Thoracic aorta (tissue), 2 donors: ENCODE measurements at regions not wholly inside any gene's neighbourhood (a gene's known extent, or its start where the extent isn't known, plus 50 kb on each side); places are given as distances from the start of the nearest gene placed in this dataset.

Experiments
- ATAC-seq: fragments of 150-250 bp; one replicate; pipeline ENCODE4 v1.8.0; 2017; ENCODE audit warnings: low read depth; ENCODE audit not compliant: insufficient number of reproducible peaks, low FRiP score
- DNase-seq: peaks from one replicate; pipeline ENCODE4 v3.0.0-alpha.2; 2020; ENCODE audit warnings: low spot score
- H3K27ac ChIP-seq, 2 donors: fragments of 200-600 bp; sonication (generic); 1 replicate in 1 of 2; 2 replicates in 1 of 2; pipeline ENCODE4 v1.5.1; 2016; ENCODE audit warnings: mild to moderate bottlenecking in 2 of 2, moderate library complexity in 2 of 2
- H3K27me3 ChIP-seq: fragments of 200-600 bp; sonication (generic); replicated peaks from 2 replicates; pipeline ENCODE4 v1.6.0; 2016; ENCODE audit warnings: mild to moderate bottlenecking; ENCODE audit not compliant: insufficient read depth
- H3K36me3 ChIP-seq: fragments of 200-600 bp; sonication (generic); one replicate; pipeline ENCODE4 v1.5.1; 2016
- H3K4me1 ChIP-seq, 2 donors: fragments of 200-600 bp; sonication (generic); 1 replicate in 1 of 2; 2 replicates in 1 of 2; pipeline versions ENCODE4 v1.5.1 to v1.6.0; 2016; ENCODE audit warnings: low read depth in 2 of 2, mild to moderate bottlenecking in 1 of 2; ENCODE audit not compliant: control insufficient read depth in 1 of 2
- H3K4me3 ChIP-seq: fragments of 200-600 bp; sonication (generic); 2 replicates; pipeline ENCODE4 v1.5.1; 2016; ENCODE audit warnings: mild to moderate bottlenecking
- H3K9me3 ChIP-seq: fragments of 200-600 bp; sonication (generic); 2 replicates; pipeline ENCODE4 v1.5.1; 2016
- TF ChIP-seq, protein P1 (sequence below): fragments of 200-600 bp; sonication (generic); IDR thresholded peaks from one replicate; pipeline ENCODE4 v1.5.1; 2019; ENCODE audit warnings: antibody characterized with exemption

DNA sequence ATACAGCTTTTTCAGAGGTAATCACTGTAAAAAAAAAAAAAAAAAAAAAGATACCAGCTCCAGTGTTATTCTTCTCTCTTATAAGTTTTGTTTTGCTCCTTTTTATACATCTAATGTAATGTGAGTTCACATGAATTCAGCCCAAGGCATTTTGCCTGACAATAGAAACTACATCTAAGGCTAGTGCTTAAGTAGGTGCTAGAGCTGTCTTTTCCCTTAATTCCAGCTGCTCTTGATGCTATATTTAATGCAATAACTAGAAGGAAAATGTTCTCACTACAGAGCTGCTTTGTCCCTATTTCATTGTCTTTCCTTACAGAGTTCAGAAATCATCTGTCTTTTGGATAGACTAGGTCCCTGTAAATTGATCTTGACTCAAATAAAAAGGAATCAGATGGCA lies 150.1 kb downstream of the NAA11 start:
- Histone ChIP-seq H3K4me3 (no peak overlapping the region), H3K27me3 (no peaks in the 10 kb centered on the region), H3K36me3 (no peaks in the 10 kb centered on the region), H3K27ac (no peak overlapping the region), H3K4me1 (peaks cover 6 to 20% of the 10 kb centered on the region in 2 donors), H3K9me3 (no peaks in the 10 kb centered on the region)
- ATAC-seq: no peak
- DNase-seq: no peak
- TF ChIP-seq, protein P1, sequence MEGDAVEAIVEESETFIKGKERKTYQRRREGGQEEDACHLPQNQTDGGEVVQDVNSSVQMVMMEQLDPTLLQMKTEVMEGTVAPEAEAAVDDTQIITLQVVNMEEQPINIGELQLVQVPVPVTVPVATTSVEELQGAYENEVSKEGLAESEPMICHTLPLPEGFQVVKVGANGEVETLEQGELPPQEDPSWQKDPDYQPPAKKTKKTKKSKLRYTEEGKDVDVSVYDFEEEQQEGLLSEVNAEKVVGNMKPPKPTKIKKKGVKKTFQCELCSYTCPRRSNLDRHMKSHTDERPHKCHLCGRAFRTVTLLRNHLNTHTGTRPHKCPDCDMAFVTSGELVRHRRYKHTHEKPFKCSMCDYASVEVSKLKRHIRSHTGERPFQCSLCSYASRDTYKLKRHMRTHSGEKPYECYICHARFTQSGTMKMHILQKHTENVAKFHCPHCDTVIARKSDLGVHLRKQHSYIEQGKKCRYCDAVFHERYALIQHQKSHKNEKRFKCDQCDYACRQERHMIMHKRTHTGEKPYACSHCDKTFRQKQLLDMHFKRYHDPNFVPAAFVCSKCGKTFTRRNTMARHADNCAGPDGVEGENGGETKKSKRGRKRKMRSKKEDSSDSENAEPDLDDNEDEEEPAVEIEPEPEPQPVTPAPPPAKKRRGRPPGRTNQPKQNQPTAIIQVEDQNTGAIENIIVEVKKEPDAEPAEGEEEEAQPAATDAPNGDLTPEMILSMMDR: no peak

DNA sequence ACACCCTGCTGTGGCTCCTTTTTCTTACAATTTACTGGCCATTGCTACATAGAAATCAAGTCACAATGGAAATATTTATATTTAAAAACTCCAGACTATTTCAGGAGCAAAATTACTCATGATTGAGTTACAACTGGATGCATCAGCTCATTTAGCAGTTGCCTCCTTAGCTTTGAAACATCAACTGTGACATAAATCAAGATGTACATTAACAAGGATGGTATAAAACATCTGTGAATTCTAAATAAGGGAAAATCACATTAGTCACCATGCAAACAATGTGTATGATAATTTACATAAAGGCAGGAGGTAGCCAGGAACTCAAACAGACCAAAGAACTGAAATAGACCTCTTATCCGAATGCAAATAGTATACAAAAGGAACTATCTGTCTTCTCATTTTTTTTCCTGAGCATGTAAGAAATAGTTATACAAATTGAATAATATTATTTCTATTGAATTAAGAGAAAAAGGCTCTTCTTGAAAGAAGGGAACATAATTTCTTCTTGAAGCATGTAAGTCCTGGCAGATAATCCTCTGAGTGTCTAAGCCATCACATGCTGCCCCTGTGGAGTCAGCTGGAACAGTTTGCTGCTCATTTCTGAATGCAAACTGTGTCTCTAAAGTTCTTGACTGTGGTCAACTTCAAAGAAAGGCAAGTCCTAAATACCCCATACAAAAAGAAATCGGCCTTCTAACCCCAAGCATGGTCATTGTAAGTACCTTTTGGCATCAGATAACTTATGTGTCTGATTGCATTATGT lies 151.2 kb downstream of the NAA11 start:
- Histone ChIP-seq H3K27ac (no peak overlapping the region), H3K9me3 (no peaks in the 10 kb centered on the region), H3K4me1 (peaks cover 6 to 20% of the 10 kb centered on the region in 2 donors), H3K27me3 (no peaks in the 10 kb centered on the region), H3K4me3 (no peak overlapping the region), H3K36me3 (no peaks in the 10 kb centered on the region)
- ATAC-seq (no peak), DNase-seq (no peak)
- TF ChIP-seq, protein P1: no peak

DNA sequence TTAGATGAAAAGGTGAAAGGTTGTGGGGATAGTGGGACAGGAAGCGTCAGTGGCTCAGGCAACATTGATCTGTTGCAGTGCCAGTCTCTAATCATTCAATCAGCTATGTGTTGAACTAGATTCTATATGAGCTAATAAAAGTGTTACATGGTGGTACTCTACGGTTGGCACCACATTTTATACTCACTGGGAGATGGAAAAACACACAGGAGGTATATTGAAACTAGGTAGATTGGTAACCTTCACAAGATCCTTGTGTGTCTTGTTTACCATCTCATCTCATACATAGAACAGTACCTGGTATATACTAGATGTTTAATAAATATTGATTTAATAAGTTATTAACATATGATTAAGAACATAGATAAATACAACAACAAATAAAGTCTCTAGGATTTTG lies 152.7 kb downstream of the NAA11 start:
- TF ChIP-seq, protein P1: no peak
- Histone ChIP-seq H3K36me3 (no peaks in the 10 kb centered on the region), H3K27me3 (no peaks in the 10 kb centered on the region), H3K4me1 (peaks cover 6 to 12% of the 10 kb centered on the region in 2 donors), H3K9me3 (no peaks in the 10 kb centered on the region), H3K4me3 (no peak overlapping the region), H3K27ac (no peak overlapping the region)
- ATAC-seq (no peak), DNase-seq (no peak)

DNA sequence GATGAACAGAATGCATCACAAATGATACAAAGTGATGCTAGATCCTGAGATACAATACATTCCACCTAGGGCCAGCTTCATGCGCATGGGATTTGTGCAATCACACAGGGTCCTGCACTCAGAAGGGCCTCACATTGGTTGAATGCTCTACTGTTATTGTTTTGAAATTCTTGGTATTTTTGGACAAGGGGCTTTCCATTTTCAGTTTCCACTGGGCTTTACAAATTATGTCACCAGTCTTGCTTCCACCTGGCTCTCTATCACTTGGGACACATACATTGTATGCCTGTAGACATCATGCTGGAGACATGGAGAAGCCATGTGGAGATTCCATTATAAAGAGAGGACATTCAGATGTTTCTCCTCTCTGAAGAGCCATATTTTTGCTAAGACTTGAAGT lies 155.8 kb downstream of the NAA11 start:
- DNase-seq: no peak
- Histone ChIP-seq H3K27ac (no peak overlapping the region), H3K36me3 (no peaks in the 10 kb centered on the region), H3K4me1 (no peaks in the 10 kb centered on the region), H3K4me3 (no peak overlapping the region), H3K27me3 (no peaks in the 10 kb centered on the region), H3K9me3 (no peaks in the 10 kb centered on the region)
- TF ChIP-seq, protein P1: no peak
- no peak for ATAC-seq

DNA sequence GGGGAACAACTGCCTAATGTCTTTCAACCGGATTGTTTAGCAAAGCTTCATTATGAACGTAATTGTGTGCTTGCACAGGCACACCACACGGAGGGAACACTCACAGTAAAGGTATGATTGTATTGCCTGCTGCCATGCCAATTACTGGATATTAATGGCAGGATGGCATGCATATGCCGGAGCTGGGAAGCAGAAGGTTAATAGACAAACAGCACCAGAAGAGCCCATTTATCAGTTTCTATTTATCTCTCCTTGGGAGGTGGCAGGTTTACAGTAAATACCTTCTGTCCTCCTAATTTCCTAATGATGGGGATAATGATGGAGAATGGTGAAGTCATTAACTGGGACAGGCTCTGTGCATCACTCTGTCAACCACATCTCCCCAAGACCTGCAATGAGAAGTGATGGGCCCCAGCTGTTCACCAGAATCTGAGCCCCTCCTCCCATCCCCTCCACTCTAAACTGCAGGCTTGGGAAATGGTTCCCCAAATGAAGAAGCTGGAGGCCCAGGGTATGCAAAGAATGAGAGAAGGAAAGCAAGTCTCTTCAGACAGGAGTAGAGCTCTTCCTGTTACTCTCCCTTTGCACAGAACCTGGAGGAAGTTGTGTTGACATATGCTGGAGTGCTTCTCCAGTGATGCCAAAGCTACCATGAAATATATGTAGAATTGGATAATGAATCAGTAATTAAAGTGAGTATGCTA lies 160.8 kb downstream of the NAA11 start:
- H3K36me3 ChIP-seq: no peaks in the 10 kb centered on the region
- DNase-seq (no peak), ATAC-seq (no peak)
- no peaks in the 10 kb centered on the region for H3K4me1 ChIP-seq
- H3K27ac ChIP-seq: no peak overlapping the region
- H3K27me3 ChIP-seq: no peaks in the 10 kb centered on the region
- H3K9me3 ChIP-seq: no peaks in the 10 kb centered on the region
- H3K4me3 ChIP-seq: no peak overlapping the region
- TF ChIP-seq, protein P1: no peak
